HK-2 (cell line): ENCODE measurements at regions not wholly inside any gene's neighbourhood (a gene's known extent, or its start where the extent isn't known, plus 50 kb on each side); places are given as distances from the start of the nearest gene placed in this dataset.

Source experiments
- DNase-seq: peaks from one replicate; pipeline ENCODE4 v3.0.0-alpha.2; 2018; ENCODE audit not compliant: unreplicated experiment

DNA sequence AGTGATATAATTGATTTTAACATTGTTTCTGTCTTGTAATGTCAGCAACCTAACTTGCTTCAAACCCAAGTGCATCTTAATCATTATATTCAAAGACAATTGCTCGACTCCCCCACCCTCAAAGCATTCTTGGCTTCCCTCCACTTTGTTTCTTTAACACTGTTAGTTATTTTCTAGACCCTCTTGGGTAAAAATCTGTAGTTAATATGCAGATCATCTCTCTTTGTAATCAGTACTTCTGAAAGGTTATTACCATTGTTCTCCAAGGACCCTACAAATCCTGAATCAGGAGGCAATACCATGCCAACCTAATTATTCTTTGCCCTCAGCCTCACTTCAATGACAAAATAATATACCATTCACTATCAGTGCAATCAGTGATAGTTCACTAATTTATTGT lies 1075.7 kb downstream of the AMY1C start:
- DNase-seq, result no peak

DNA sequence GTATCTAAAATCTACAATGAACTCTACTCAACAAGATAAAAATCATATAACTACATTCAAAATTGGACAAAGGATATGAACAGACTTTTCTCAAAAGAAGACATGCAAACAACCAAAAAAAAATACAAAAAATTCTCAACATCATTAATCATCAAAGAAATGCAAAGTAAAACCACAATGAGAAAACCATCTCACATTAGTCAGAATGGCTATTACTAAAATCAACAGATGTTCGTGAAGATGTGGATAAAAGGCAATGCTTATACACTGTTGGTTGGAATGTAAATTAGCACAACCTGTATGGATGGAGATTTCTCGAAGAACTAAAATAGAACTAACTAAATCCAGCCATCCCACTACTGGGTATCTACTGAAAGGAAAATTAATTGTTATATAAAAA lies 1080.8 kb downstream of the AMY1C start:
- DNase-seq, result no peak

DNA sequence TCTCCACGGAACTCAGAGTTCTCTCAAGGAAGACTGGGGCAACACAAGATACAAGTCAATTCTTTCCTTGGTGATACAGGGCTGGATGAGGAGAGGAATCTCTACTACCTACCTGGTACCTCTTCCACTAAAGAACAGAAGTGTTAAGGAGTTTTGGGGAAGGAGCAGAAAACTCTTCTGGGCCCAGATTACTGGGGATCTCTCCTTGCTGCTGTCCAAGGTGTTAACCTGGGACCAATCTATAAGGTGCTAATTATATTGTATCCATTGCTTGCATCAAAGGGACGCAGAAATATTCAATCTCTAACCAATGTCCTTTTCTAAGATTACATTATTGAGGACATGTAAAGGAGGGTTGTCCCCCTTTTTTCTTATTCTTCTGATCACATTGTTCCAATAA lies 1102.5 kb downstream of the AMY1C start:
- DNase-seq, result no peak

GRCh38 chr1:104853276-104853675 lies 1103.6 kb downstream of the AMY1C start:
- DNase-seq, result no peak

DNA sequence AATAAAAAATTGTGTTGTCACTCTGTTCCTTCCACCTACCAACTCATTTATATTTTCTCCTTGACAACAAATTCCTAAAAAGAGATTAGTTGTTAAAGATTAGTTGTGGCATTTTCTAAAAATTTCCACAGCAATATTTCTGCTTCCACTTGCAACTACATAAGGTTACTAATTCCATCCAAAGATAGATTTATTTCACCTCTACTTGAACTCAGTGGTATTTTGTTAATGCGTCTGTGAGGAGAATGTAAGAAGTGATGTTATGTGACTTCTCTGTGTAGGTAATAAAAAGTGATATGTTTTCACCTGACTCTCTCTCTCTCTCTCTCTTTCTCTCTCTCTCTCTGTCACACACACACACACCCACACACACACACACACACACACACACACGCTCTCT lies 1104.8 kb downstream of the AMY1C start:
- DNase-seq, result no peak

DNA sequence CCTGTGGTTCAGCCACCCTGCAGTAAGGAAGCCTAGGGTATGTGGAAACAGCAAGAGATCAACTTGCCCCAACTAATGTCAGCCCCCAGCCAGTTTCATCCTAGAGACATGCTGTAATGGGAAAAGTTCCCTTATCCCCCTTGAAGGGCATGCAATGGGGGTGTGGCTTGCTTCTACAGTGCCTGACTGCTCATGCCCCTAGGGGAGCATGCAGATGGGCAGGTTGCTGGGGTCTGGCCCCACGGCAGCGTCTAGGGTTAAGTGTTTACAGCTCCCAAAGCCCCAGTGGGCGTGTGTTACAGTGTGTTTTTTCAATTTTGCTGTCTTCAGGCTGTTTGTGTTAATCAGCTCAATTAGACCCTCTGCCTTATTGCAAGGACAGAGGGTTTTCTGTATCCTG lies 1105.9 kb downstream of the AMY1C start:
- DNase-seq, result no peak

- no peak for DNase-seq
These were observed 1106.4 kb downstream of the AMY1C start for GRCh38 chr1:104856091-104856490.

GRCh38 chr1:104856518-104856917 lies 1106.8 kb downstream of the AMY1C start:
- DNase-seq, result no peak

- DNase-seq, result no peak
These were observed 1119.1 kb downstream of the AMY1C start for GRCh38 chr1:104868794-104869193.

DNA sequence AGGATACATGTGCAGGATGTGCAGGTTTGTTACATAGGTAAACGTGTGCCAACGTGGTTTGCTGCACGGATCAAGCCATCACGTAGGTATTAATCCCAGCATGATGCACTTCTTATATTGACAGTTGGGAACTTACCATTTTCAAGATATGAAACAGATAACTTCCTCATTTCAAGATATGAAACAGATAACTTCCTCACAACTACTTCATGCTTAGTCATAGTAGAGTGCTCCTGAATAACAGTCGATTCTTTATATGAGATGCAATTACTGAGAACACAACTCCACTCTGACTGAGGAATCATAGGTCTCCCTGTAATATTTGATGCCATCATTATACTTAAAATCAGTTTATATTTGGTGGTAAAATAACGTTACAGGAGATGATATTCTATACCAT lies 1124.3 kb downstream of the AMY1C start:
- no peak for DNase-seq

DNA sequence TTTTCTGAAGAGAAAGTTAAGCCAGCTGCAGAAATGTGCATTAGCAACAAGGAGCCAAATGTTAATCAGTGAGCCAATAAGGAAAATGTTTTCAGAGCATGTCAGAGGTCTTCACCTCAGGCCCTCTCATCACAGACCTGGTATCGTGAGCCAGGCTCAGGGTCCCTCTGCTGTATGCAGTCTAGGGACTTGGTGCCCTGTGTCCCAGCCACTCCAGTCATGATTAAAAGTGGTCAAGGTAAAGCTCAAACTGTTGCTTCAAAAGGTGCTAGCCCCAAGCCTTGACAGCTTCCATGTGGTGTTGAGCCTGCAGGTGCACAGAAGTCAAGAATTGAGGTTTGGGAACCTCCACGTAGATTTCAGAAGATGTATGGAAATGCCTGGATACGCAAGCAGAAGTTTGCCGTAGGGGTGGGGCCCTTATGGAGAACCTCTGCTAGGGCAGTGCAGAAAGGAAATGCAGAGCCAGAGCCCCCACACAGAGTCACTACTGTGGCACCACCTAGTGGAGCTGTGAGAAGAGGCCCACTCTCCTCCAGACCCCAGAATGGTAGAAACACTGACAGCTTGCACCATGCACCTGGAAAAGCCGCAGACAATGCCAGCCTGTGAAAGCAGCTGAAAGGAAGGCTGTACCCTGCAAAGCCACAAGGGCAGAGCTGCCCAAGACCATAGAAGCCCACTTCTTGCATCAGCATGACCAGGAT lies 1128.7 kb downstream of the AMY1C start:
- no peak for DNase-seq

- DNase-seq, result no peak
These were observed 1135.2 kb downstream of the AMY1C start for GRCh38 chr1:104884939-104885338.

- DNase-seq, result no peak
These were observed 1155.6 kb downstream of the AMY1C start for GRCh38 chr1:104905322-104905721.

GRCh38 chr1:104906141-104906540 lies 1156.4 kb downstream of the AMY1C start:
- DNase-seq, result no peak

DNA sequence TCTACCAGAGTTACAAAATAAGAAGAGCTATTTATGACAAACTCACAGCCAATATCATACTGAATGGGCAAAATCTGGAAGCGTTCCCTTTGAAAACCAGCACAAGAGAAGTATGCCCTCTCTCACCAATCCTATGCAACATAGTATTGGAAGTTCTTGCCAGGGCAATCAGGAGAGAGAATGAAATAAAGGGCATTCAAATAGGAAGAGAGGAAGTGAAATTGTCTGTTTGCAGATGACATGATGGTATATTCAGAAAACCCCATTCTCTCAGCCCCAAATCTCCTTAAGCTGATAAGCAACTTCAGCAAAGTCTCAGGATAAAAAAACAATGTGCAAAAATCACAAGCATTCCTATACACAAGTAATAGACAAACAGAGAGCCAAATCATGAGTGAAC lies 1169.5 kb downstream of the AMY1C start:
- DNase-seq, result no peak

DNA sequence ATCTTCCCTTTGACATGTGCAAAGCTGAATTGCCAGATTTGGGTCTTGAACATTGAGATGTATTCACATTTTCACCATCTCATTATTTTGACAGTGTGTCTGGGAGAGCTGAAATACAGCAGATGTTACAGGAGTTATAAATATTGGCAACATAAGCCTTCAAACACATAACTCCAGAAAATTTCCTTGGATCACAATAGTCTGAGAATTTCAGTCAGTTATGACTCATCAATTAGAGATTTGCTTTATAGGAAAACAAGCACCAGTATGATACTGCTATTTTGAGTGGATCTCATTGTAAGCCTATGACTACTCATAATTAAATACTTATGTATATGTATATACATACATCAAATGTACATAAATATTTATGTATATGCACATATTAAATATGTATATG lies 1171.8 kb downstream of the AMY1C start:
- DNase-seq, result no peak

DNA sequence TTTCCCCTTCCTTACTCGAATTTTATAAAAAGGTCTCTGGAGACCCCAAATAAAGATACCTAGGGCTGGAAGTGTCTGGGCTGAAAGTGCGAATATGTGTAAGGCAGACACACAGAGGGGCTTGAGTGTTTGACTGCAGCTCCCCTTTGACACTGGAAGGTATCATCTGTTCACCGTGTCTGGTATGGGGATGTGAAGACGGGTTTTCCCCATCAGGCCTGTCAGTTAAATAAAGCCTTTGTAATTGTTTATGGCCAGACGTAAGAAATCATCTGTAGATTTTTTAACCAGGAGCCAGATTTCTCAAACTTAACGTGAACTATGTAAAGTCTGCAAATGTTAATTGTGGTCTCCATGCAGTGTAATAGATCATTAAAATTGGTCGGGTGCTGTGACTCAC lies 1173.4 kb downstream of the AMY1C start:
- no peak for DNase-seq

DNA sequence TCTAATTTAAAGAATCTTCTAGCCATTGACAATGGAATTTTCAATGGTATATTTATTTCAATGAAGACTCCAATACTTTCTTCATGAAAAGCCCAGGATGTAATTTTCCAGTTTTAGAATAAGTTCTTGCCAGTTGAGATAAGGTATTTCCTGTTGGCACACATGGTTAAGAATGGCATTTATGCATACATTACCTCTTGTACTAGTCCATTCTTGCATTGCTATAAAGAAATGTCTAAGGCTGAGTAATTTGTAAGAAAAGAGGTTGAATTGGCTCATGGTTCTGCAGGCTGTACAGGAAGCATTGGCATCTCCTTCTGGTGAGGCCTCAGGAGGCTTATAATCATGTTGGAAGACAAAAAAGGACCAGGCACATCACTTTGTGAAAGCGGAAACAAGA lies 1179.6 kb downstream of the AMY1C start:
- no peak for DNase-seq

- no peak for DNase-seq
These were observed 1182.6 kb downstream of the AMY1C start for GRCh38 chr1:104932030-104932915.

DNA sequence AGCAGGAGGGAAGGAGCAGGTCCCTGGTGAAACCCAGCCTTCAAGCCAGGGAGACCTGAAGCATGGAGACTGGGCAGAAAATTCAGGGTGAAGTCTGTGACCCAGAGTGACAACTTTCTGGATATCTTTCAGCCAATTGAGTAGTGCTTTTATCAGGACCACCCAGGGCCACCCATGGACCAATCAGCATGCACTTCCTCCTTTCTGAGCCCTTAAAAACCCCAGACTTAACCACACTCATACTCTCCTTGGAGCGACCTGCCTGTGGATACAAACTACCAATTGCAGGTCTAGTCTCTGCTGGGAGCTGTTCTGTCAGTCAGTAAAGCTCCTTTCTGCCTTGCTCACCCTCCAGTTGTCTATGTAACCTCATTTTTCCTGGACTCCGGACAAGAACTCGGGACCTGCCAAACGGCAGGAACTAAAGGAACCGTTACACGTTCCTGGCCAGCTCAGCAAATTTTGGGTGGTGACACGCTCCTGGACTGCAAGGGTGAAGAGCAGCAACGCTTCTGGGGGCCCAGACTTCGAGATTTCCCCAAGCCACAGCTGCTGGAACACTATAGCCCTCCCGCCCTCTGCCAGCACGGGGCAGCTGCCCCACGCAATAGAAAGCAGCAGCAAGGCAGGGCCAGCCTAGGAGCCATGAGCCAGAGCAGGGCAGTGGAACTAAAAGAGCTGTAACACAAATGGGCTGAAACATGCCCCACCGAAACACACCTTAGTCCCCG lies 1183.4 kb downstream of the AMY1C start:
- no peak for DNase-seq

DNA sequence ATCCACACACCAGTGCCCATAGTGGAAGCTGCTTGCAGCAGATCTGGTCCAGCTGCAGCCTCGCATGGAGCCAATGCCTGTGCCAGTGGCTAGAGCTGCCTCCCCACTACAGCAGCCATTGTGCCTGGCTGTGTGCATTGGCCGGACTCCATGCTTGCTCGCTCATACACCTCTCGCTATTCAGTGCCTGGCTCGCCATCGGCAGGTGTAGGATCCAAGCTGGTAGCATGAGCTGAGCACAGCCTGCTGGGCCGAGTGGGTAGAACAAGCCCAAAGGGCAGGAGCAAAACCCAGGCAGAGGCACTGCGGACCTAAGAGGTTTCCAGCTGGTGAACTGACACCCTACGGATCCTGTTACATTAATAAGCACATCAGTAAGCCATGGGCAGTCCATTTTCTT lies 1184.1 kb downstream of the AMY1C start:
- DNase-seq, result no peak

- no peak for DNase-seq
These were observed 1195.7 kb downstream of the AMY1C start for GRCh38 chr1:104945406-104945805.
